Vagina (tissue), 2 donors: ENCODE measurements at regions not wholly inside any gene's neighbourhood (a gene's known extent, or its start where the extent isn't known, plus 50 kb on each side); places are given as distances from the start of the nearest gene placed in this dataset.

Experiments used
- POLR2A ChIP-seq, 2 donors: fragments of 450-650 bp; IDR thresholded peaks; one replicate each; pipeline ENCODE4 v1.6.1; 2017; ENCODE audit warnings: antibody characterized with exemption in 2 of 2, mild to moderate bottlenecking in 2 of 2, moderate library complexity in 2 of 2
- TF ChIP-seq, protein P1 (sequence below), 3 experiments: fragments of 450-650 bp in 2 of 3; fragments of 200-600 bp in 1 of 3; sonication (generic) in 1 of 3; IDR thresholded peaks; one replicate each; pipeline ENCODE4 v1.5.1; 2017 to 2019; ENCODE audit warnings: antibody characterized with exemption in 3 of 3, mild to moderate bottlenecking in 2 of 3, moderate library complexity in 2 of 3

DNA sequence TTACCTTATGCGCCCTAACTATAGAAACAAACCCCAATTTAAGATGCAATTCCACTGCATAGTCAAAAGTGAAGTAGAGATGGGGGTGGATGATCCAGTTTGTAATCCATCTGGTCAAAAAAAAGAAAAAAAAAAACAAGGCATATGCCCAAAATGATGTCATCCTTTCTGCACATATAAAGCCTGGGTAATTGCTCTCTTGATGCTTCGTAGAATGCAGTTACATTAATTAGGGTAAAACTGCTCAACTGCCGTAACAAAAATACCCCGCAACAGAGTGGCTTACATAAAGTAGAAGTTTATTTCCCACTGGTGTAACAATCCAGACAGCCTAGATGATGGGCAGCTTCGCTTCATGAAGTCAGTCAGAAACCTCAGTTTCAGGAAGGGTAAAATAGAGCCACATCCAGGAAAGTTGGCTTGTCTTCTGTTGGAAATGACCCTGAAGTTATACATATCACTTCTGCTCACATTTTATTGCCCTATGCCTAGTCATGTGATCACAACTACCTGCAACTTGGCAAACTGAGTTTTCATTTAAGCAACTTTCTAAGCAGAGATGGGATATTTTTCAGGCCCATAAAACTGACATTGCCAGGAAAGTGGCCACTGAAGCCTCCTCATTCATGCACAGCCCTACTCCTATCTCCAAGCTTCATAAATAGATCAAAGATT, 221.7 kb downstream of the C1orf94 start:
- TF ChIP-seq, protein P1, sequence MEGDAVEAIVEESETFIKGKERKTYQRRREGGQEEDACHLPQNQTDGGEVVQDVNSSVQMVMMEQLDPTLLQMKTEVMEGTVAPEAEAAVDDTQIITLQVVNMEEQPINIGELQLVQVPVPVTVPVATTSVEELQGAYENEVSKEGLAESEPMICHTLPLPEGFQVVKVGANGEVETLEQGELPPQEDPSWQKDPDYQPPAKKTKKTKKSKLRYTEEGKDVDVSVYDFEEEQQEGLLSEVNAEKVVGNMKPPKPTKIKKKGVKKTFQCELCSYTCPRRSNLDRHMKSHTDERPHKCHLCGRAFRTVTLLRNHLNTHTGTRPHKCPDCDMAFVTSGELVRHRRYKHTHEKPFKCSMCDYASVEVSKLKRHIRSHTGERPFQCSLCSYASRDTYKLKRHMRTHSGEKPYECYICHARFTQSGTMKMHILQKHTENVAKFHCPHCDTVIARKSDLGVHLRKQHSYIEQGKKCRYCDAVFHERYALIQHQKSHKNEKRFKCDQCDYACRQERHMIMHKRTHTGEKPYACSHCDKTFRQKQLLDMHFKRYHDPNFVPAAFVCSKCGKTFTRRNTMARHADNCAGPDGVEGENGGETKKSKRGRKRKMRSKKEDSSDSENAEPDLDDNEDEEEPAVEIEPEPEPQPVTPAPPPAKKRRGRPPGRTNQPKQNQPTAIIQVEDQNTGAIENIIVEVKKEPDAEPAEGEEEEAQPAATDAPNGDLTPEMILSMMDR (IDR thresholded peaks at IDR 0.05): no peak
- no peak for TF ChIP-seq POLR2A (IDR thresholded peaks at IDR 0.05)
